Stimulated activated naive CD8-positive, alpha-beta T cell treated with anti-CD3 and anti-CD28 coated beads, Interleukin-15, amount 100 ng/mL, for 72 hours (primary cell): ENCODE measurements at regions not wholly inside any gene's neighbourhood (a gene's known extent, or its start where the extent isn't known, plus 50 kb on each side); places are given as distances from the start of the nearest gene placed in this dataset.
A peak's percentile ranks its signal among the peaks of the same experiment; 100 is the strongest.
"Not testable (repeated sequence)": the region's sequence is repeated elsewhere in the genome, so short reads cannot be mapped to it uniquely, and the experiment has no call there.

ENCODE experiments used
- ATAC-seq: fragments of 150-1000 bp; cut with Tn5 transposase; 2 replicates; pipeline ENCODE4 v1.10.0; 2021; ENCODE audit warnings: mild to moderate bottlenecking, moderate library complexity
- DNase-seq, 2 donors: peaks; one replicate each; pipeline ENCODE4 v3.0.0; 2021 to 2022
- H3K27ac Mint-ChIP-seq, 2 donors: one replicate each; pipeline ENCODE4 v1.8.0; 2022; ENCODE audit warnings: mild to moderate bottlenecking in 2 of 2, mixed read lengths in 2 of 2, moderate library complexity in 2 of 2
- H3K27me3 Mint-ChIP-seq: one replicate; pipeline ENCODE4 v1.8.0; 2022; ENCODE audit warnings: mixed read lengths
- H3K4me1 Mint-ChIP-seq: one replicate; pipeline ENCODE4 v1.8.0; 2022; ENCODE audit warnings: mild to moderate bottlenecking, mixed read lengths
- H3K4me3 Mint-ChIP-seq, 2 donors: one replicate each; pipeline ENCODE4 v1.8.0; 2022; ENCODE audit warnings: mild to moderate bottlenecking in 2 of 2, mixed read lengths in 2 of 2, moderate library complexity in 1 of 2
- H3K9me3 Mint-ChIP-seq, 2 donors: one replicate each; pipeline ENCODE4 v1.8.0; 2022; ENCODE audit warnings: mixed read lengths in 2 of 2

GRCh38 chr3:124142389-124142970 lies 150.6 kb upstream of the ROPN1 start:
- H3K9me3 Mint-ChIP-seq, result no peaks in the 10 kb centered on the region
- DNase-seq (no peak), ATAC-seq (no peak)
- H3K4me3 Mint-ChIP-seq, result no peak overlapping the region
- peaks cover 21% of the 10 kb centered on the region for H3K27me3 Mint-ChIP-seq
- H3K27ac Mint-ChIP-seq, result no peak overlapping the region
- no peaks in the 10 kb centered on the region for H3K4me1 Mint-ChIP-seq

- no peaks in the 10 kb centered on the region for H3K9me3 Mint-ChIP-seq
- DNase-seq (no peak), ATAC-seq (no peak)
- H3K4me1 Mint-ChIP-seq, result no peaks in the 10 kb centered on the region
- no peak overlapping the region for H3K27ac Mint-ChIP-seq
- H3K4me3 Mint-ChIP-seq, result no peak overlapping the region
- peaks cover 16% of the 10 kb centered on the region for H3K27me3 Mint-ChIP-seq
Measured at GRCh38 chr3:124143047-124143446, 151.1 kb upstream of the ROPN1 start.

GRCh38 chr3:124144035-124144814 lies 152.3 kb upstream of the ROPN1 start:
- Mint-ChIP-seq H3K4me3 (no peak overlapping the region), H3K4me1 (no peaks in the 10 kb centered on the region), H3K9me3 (no peaks in the 10 kb centered on the region), H3K27me3 (peaks cover 10% of the 10 kb centered on the region), H3K27ac (no peak overlapping the region)
- no peak for ATAC-seq
- no peak for DNase-seq

DNA sequence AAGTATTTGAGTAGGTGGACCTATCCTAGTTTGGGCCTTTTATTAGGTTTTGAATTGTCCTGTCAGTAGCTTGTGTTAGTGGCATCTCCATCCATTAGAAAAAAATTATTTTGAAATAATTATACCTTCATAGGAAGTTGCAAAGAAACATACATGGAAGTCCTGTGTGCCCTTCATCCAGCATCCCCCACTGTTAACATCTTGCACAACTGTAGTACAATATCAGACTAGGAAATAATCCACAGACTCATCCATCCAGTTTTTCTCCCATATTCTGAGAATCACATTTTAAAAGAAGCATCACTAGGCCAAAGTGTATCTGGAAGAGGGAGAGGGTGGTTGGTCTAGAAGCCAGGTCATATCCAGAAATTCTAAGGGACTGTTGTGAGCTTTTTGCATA lies 155.5 kb upstream of the ROPN1 start:
- Mint-ChIP-seq H3K4me1 (no peaks in the 10 kb centered on the region), H3K4me3 (no peak overlapping the region), H3K27me3 (peaks cover 14% of the 10 kb centered on the region), H3K9me3 (no peaks in the 10 kb centered on the region), H3K27ac (no peak overlapping the region)
- ATAC-seq (no peak), DNase-seq (no peak)

DNA sequence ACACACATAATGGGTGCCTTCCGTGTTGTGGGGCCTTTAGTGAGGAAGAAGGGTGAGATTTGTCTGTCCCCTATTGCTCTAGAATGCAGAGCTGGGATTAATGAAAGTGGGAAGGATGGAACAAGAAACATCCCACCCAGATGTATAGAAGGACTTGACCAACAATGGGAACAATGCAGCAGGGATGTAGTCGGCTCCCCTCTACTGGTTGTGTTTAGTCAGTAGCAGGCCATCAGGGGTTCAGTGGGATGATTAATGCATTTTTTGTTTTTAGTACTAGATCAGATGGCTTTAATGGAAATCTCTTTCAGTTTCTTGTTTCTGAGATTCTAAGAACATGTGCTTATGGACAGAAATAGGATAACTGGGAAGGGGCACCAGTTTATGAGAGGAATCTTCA lies 156.0 kb upstream of the ROPN1 start:
- Mint-ChIP-seq H3K4me1 (no peaks in the 10 kb centered on the region), H3K27me3 (peaks cover 14% of the 10 kb centered on the region), H3K4me3 (no peak overlapping the region), H3K27ac (no peak overlapping the region), H3K9me3 (no peaks in the 10 kb centered on the region)
- ATAC-seq (no peak), DNase-seq (no peak)

- DNase-seq, result no peak
- Mint-ChIP-seq H3K27me3 (peaks cover 14% of the 10 kb centered on the region), H3K9me3 (no peaks in the 10 kb centered on the region), H3K4me1 (no peaks in the 10 kb centered on the region), H3K27ac (no peak overlapping the region), H3K4me3 (no peak overlapping the region)
- no peak for ATAC-seq
Measured at GRCh38 chr3:124149081-124149480, 157.2 kb upstream of the ROPN1 start.

GRCh38 chr3:124149771-124150170 lies 157.8 kb upstream of the ROPN1 start:
- H3K4me3 Mint-ChIP-seq, result no peak overlapping the region
- peaks cover 14% of the 10 kb centered on the region for H3K27me3 Mint-ChIP-seq
- ATAC-seq (no peak), DNase-seq (no peak)
- H3K9me3 Mint-ChIP-seq, result no peaks in the 10 kb centered on the region
- H3K27ac Mint-ChIP-seq, result no peak overlapping the region
- H3K4me1 Mint-ChIP-seq, result no peaks in the 10 kb centered on the region

DNA sequence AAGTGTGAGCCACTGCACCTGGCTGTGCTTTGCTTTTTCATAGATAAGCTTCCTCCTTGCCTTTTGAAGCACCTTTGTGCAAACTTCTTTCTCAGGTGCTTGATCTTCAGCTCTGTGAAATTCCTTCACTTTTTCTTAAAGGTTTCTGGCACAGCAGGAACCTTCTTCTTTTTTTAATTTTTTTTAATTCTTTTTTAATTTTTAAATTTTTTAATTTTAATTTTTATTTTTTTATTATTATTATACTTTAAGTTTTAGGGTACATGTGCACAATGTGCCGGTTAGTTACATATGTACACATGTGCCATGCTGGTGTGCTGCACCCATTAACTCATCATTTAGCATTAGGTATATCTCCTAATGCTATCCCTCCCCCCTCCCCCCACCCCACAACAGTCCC lies 161.0 kb upstream of the ROPN1 start:
- H3K4me1 Mint-ChIP-seq, H3K9me3 Mint-ChIP-seq, ATAC-seq, H3K27ac Mint-ChIP-seq, H3K4me3 Mint-ChIP-seq, DNase-seq: not testable (repeated sequence)
- peaks cover 19% of the 10 kb centered on the region for H3K27me3 Mint-ChIP-seq

GRCh38 chr3:124156866-124157712 lies 165.2 kb upstream of the ROPN1 start:
- Mint-ChIP-seq H3K9me3 (no peaks in the 10 kb centered on the region), H3K4me1 (no peaks in the 10 kb centered on the region), H3K4me3 (no peak overlapping the region), H3K27ac (no peak overlapping the region), H3K27me3 (peaks cover 16% of the 10 kb centered on the region)
- no peak for DNase-seq
- no peak for ATAC-seq

DNA sequence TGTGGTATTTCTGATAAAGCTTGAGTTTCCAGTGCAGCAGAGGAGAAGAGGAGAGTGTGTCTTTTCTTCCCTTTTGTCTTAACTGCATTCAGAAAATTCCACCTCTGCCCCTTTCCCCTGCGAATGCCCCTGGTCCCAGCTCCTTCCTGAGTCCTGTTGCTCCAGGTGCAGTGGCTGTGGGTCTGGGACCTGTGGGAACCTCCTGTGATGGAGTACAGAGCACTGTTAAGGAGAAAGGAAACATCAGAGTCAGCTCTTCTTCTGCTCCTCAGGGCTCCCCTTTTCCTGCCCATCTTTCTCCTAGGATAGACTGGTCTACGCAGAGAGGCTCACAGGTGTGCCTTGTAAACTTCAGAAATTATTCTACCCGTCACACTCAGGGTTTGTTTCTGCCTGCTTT lies 165.8 kb upstream of the ROPN1 start:
- Mint-ChIP-seq H3K4me3 (no peak overlapping the region), H3K27me3 (peaks cover 16% of the 10 kb centered on the region), H3K4me1 (no peaks in the 10 kb centered on the region), H3K27ac (no peak overlapping the region), H3K9me3 (no peaks in the 10 kb centered on the region)
- no peak for DNase-seq
- no peak for ATAC-seq

GRCh38 chr3:124158168-124158881 lies 166.4 kb upstream of the ROPN1 start:
- Mint-ChIP-seq H3K27me3 (peaks cover 16% of the 10 kb centered on the region), H3K4me1 (no peaks in the 10 kb centered on the region), H3K4me3 (no peak overlapping the region), H3K9me3 (no peaks in the 10 kb centered on the region), H3K27ac (no peak overlapping the region)
- ATAC-seq (peak; percentile 15), DNase-seq (no peak)

DNA sequence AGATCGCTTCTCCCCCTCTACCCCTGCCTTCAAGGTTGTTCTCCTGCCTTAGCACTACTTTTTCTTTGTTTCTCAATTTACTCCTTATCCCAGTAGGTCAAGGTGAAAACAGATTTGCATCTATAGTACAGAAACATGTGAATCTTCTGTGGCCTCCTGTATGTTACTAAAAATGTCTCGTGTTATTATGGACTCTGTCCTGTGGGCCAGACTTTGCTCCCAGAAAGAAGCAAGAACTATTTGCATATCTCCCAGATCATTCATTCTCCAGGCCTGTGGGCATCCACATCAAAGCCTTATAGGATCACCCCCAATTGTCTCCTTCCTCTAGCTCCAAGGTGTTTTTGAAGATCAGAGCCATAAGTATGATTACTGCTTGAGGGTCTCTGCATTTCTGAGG lies 169.5 kb upstream of the ROPN1 start:
- Mint-ChIP-seq H3K4me1 (no peaks in the 10 kb centered on the region), H3K9me3 (no peaks in the 10 kb centered on the region), H3K27ac (no peak overlapping the region), H3K4me3 (no peak overlapping the region), H3K27me3 (peaks cover 16% of the 10 kb centered on the region)
- ATAC-seq (no peak), DNase-seq (no peak)

- ATAC-seq (no peak), DNase-seq (no peak)
- no peaks in the 10 kb centered on the region for H3K9me3 Mint-ChIP-seq
- H3K27ac Mint-ChIP-seq, result no peak overlapping the region
- no peak overlapping the region for H3K4me3 Mint-ChIP-seq
- H3K27me3 Mint-ChIP-seq, result peaks cover 5% of the 10 kb centered on the region
- H3K4me1 Mint-ChIP-seq, result no peaks in the 10 kb centered on the region
Measured at GRCh38 chr3:124163689-124164088, 171.8 kb upstream of the ROPN1 start.

- ATAC-seq (no peak), DNase-seq (no peak)
- H3K4me3 Mint-ChIP-seq, result no peak overlapping the region
- no peak overlapping the region for H3K27ac Mint-ChIP-seq
- H3K9me3 Mint-ChIP-seq, result no peaks in the 10 kb centered on the region
- no peaks in the 10 kb centered on the region for H3K4me1 Mint-ChIP-seq
- peaks cover 18% of the 10 kb centered on the region for H3K27me3 Mint-ChIP-seq
Measured at GRCh38 chr3:124168271-124168670, 176.3 kb upstream of the ROPN1 start.

DNA sequence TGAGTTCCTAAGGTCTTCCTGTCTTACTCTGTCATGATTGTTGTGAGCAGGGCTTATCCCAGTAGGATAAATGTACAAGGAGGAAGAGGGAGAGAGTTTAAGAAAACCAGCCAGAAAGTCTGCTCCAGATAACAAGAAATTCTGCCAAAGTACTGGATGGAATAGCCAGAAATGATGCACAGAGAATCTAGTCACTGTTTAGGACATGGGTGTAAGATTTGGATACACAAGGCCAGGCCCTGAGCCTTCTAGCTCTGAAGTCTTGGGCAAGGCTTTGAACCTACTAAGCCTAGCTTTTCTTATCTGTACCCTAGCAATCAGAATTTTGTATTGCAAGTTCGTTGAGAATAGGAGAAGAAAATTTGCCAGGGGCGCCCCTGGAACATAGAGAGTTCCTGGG lies 180.4 kb upstream of the ROPN1 start:
- DNase-seq (no peak), ATAC-seq (no peak)
- Mint-ChIP-seq H3K27me3 (peaks cover 18% of the 10 kb centered on the region), H3K4me1 (no peaks in the 10 kb centered on the region), H3K4me3 (no peak overlapping the region), H3K9me3 (no peaks in the 10 kb centered on the region), H3K27ac (no peak overlapping the region)
